H9 (cell line): ENCODE measurements at regions not wholly inside any gene's neighbourhood (a gene's known extent, or its start where the extent isn't known, plus 50 kb on each side); places are given as distances from the start of the nearest gene placed in this dataset.

Experiments used
- DNase-seq: peaks from one replicate; pipeline ENCODE4 v3.0.0-alpha.2; 2017
- H2AFZ ChIP-seq: one replicate; pipeline ENCODE4 v1.6.1; 2013; ENCODE audit warnings: mild to moderate bottlenecking, low read length, control low read depth, moderate library complexity
- H2AK5ac ChIP-seq: 2 replicates; pipeline ENCODE4 v1.6.1; 2013; ENCODE audit warnings: low read length, control low read depth, mixed read lengths; ENCODE audit not compliant: insufficient read length
- H2BK120ac ChIP-seq: one replicate; pipeline ENCODE4 v1.6.1; 2013; ENCODE audit warnings: low read depth, mild to moderate bottlenecking, low read length, control low read depth, inconsistent platforms; ENCODE audit not compliant: poor library complexity, severe bottlenecking
- H2BK12ac ChIP-seq: 2 replicates; pipeline ENCODE4 v1.6.1; 2013; ENCODE audit warnings: low read length, control low read depth, mixed read lengths, low read depth; ENCODE audit not compliant: insufficient read length
- H2BK15ac ChIP-seq: 2 replicates; pipeline ENCODE4 v1.6.1; 2013; ENCODE audit warnings: low read depth, low read length, control low read depth
- H2BK20ac ChIP-seq: one replicate; pipeline ENCODE4 v1.6.1; 2013; ENCODE audit warnings: low read depth, mild to moderate bottlenecking, low read length, control low read depth, inconsistent platforms; ENCODE audit not compliant: poor library complexity, severe bottlenecking
- H2BK5ac ChIP-seq: 2 replicates; pipeline ENCODE4 v1.6.1; 2013; ENCODE audit warnings: low read length, control low read depth, mixed read lengths; ENCODE audit not compliant: insufficient read length
- H3K14ac ChIP-seq: 2 replicates; pipeline ENCODE4 v1.6.1; 2013; ENCODE audit warnings: low read length, control low read depth; ENCODE audit not compliant: insufficient read depth
- H3K18ac ChIP-seq: 2 replicates; pipeline ENCODE4 v1.6.1; 2013; ENCODE audit warnings: low read depth, mild to moderate bottlenecking, mixed read lengths, low read length, control low read depth; ENCODE audit not compliant: insufficient read length
- H3K23ac ChIP-seq: 2 replicates; pipeline ENCODE4 v1.6.1; 2013; ENCODE audit warnings: low read length, control low read depth, mixed read lengths, low read depth; ENCODE audit not compliant: insufficient read length
- H3K23me2 ChIP-seq: 2 replicates; pipeline ENCODE4 v1.6.1; 2013; ENCODE audit warnings: low read depth, mild to moderate bottlenecking, mixed read lengths, low read length, control low read depth; ENCODE audit not compliant: insufficient read length, poor library complexity, severe bottlenecking
- H3K27ac ChIP-seq: 2 replicates; pipeline ENCODE4 v1.5.1; 2013; ENCODE audit warnings: low read length, control low read depth, mixed read lengths, low read depth; ENCODE audit not compliant: insufficient read length
- H3K27me3 ChIP-seq: 2 replicates; pipeline ENCODE4 v1.6.1; 2013; ENCODE audit warnings: low read length, control low read depth, inconsistent platforms; ENCODE audit not compliant: insufficient read depth
- H3K4ac ChIP-seq: 2 replicates; pipeline ENCODE4 v1.6.1; 2013; ENCODE audit warnings: low read depth, mild to moderate bottlenecking, control low read depth, inconsistent platforms, low read length, moderate library complexity
- H3K4me1 ChIP-seq: 2 replicates; pipeline ENCODE4 v1.6.1; 2013; ENCODE audit warnings: low read length, control low read depth, inconsistent platforms; ENCODE audit not compliant: insufficient read depth
- H3K4me2 ChIP-seq: 2 replicates; pipeline ENCODE4 v1.6.1; 2013; ENCODE audit warnings: low read length, control low read depth, mixed read lengths; ENCODE audit not compliant: insufficient read length, insufficient read depth
- H3K56ac ChIP-seq: 2 replicates; pipeline ENCODE4 v1.6.1; 2013; ENCODE audit warnings: low read depth, mild to moderate bottlenecking, mixed read lengths, low read length, control low read depth; ENCODE audit not compliant: insufficient read length
- H3K79me1 ChIP-seq: 2 replicates; pipeline ENCODE4 v1.6.1; 2013; ENCODE audit warnings: low read depth, mild to moderate bottlenecking, moderate library complexity, low read length, control low read depth, inconsistent platforms; ENCODE audit not compliant: insufficient read depth, poor library complexity, severe bottlenecking
- H3K79me2 ChIP-seq: 2 replicates; pipeline ENCODE4 v1.6.1; 2013; ENCODE audit warnings: low read length, control low read depth, inconsistent platforms; ENCODE audit not compliant: insufficient read depth
- H3K9ac ChIP-seq: 2 replicates; pipeline ENCODE4 v1.6.1; 2013; ENCODE audit warnings: low read length, control low read depth, mixed read lengths; ENCODE audit not compliant: insufficient read length; ENCODE audit errors: extremely low read depth
- H3K9me3 ChIP-seq: one replicate; pipeline ENCODE4 v1.6.1; 2013; ENCODE audit warnings: low read depth, low read length, inconsistent platforms; ENCODE audit not compliant: control insufficient read depth
- H3T11ph ChIP-seq: one replicate; pipeline ENCODE4 v1.6.1; 2013; ENCODE audit warnings: mild to moderate bottlenecking, low read length, control low read depth, inconsistent platforms
- H4K20me1 ChIP-seq: one replicate; pipeline ENCODE4 v1.6.1; 2013; ENCODE audit not compliant: control insufficient read depth, insufficient read length, insufficient read depth
- H4K5ac ChIP-seq: 2 replicates; pipeline ENCODE4 v1.6.1; 2013; ENCODE audit warnings: low read depth, mild to moderate bottlenecking, mixed read lengths, low read length, control low read depth; ENCODE audit not compliant: insufficient read length
- H4K8ac ChIP-seq: replicated peaks from 2 replicates; pipeline ENCODE4 v1.6.1; 2013; ENCODE audit warnings: low read length, control low read depth, mixed read lengths, low read depth; ENCODE audit not compliant: insufficient read length
- H4K91ac ChIP-seq: 2 replicates; pipeline ENCODE4 v1.6.1; 2013; ENCODE audit warnings: low read depth, mild to moderate bottlenecking, moderate library complexity, mixed read lengths, low read length, control low read depth; ENCODE audit not compliant: insufficient read length
- H3K27ac Mint-ChIP-seq, 3 experiments: 2 replicates in 2 of 3; 3 replicates in 1 of 3; pipeline ENCODE4 v1.8.0; 2020 to 2021; ENCODE audit warnings: mixed read lengths in 3 of 3, mild to moderate bottlenecking in 1 of 3, moderate library complexity in 1 of 3
- H3K27me3 Mint-ChIP-seq: 2 replicates; pipeline ENCODE4 v1.8.0; 2021; ENCODE audit warnings: low read depth, mild to moderate bottlenecking, moderate library complexity, mixed read lengths
- H3K36me3 Mint-ChIP-seq, 3 experiments: 2 replicates in 2 of 3; 3 replicates in 1 of 3; pipeline ENCODE4 v1.8.0; 2020 to 2021; ENCODE audit warnings: low read depth in 3 of 3, mixed read lengths in 3 of 3; ENCODE audit not compliant: insufficient read depth in 1 of 3
- H3K4me1 Mint-ChIP-seq, 2 experiments: 2 replicates each; pipeline ENCODE4 v1.8.0; 2020; ENCODE audit warnings: mixed read lengths in 2 of 2
- H3K4me3 Mint-ChIP-seq, 2 experiments: 2 replicates in 1 of 2; 3 replicates in 1 of 2; pipeline ENCODE4 v1.8.0; 2020 to 2021; ENCODE audit warnings: mild to moderate bottlenecking in 2 of 2, mixed read lengths in 2 of 2, moderate library complexity in 1 of 2
- H3K9me3 Mint-ChIP-seq, 2 experiments: 2 replicates in 1 of 2; 3 replicates in 1 of 2; pipeline ENCODE4 v1.8.0; 2020; ENCODE audit warnings: mild to moderate bottlenecking in 2 of 2, mixed read lengths in 2 of 2, moderate library complexity in 1 of 2
- WGBS: extraction: QIAGEN DNeasy Blood & Tissue Kit; methylation state at CpG from one replicate; pipeline ENCODE4 v1.1.7; 2013; ENCODE audit warnings: missing lambda C conversion rate, low lambda C conversion rate, mixed read lengths; ENCODE audit not compliant: insufficient read length; ENCODE audit errors: extremely low coverage; 5-methylcytosine and 5-hydroxymethylcytosine counted together
- TF ChIP-seq, protein P1 (sequence below): fragments of 200-600 bp; sonication (generic); conservative IDR thresholded peaks from 3 replicates; pipeline ENCODE4 v1.8.0; 2021; ENCODE audit warnings: antibody characterized with exemption, mild to moderate bottlenecking

DNA sequence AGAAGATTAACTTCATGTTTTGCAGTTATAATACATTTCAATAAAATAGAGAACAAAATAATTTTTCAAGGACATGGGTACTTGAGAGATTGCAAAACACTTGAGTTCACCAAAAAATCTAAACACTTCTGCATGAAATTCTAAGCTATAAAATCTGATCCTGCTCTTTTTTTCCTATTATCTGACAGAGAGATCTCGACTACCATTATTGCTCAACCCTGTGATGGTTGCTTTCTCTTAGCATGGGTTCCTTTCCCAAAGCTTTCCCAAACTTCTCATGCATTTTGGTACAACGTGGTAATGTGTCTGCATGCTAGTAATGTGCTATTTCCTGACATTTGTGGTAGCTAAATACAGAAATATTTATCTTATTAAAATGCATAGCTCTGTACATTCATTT, 1243.1 kb upstream of the ADGRB3 start:
- no peak overlapping the region for H2AFZ ChIP-seq
- H2BK12ac ChIP-seq, result no peak overlapping the region
- H3K9ac ChIP-seq, result no peak overlapping the region
- no peaks in the 10 kb centered on the region for H3K23me2 ChIP-seq
- H3K56ac ChIP-seq, result no peak overlapping the region
- H3K14ac ChIP-seq, result no peak overlapping the region
- no CpG with 5 or more reads among the region's 2 CpGs for WGBS
- H3K27me3 ChIP-seq, result no peaks in the 10 kb centered on the region
- Mint-ChIP-seq H3K27ac (no peak overlapping the region), H3K36me3 (peaks cover 6 to 17% (median 13%) of the 10 kb centered on the region in 3 experiments; a peak in 5 of 7 replicates), H3K27me3 (no peaks in the 10 kb centered on the region), H3K4me3 (no peak overlapping the region), H3K9me3 (peaks cover 18% of the 10 kb centered on the region in 2 experiments), H3K4me1 (no peaks in the 10 kb centered on the region)
- H2BK5ac ChIP-seq, result no peak overlapping the region
- no peaks in the 10 kb centered on the region for H3K79me1 ChIP-seq
- no peak overlapping the region for H2BK15ac ChIP-seq
- no peaks in the 10 kb centered on the region for H3K9me3 ChIP-seq
- no peak overlapping the region for H2AK5ac ChIP-seq
- no peak overlapping the region for H2BK20ac ChIP-seq
- H4K8ac ChIP-seq, result no peak overlapping the region
- no peak overlapping the region for H4K91ac ChIP-seq
- DNase-seq, result no peak
- no peaks in the 10 kb centered on the region for H3K79me2 ChIP-seq
- H3K4ac ChIP-seq, result no peak overlapping the region
- H4K20me1 ChIP-seq, result no peaks in the 10 kb centered on the region
- H2BK120ac ChIP-seq, result no peak overlapping the region
- TF ChIP-seq, protein P1, sequence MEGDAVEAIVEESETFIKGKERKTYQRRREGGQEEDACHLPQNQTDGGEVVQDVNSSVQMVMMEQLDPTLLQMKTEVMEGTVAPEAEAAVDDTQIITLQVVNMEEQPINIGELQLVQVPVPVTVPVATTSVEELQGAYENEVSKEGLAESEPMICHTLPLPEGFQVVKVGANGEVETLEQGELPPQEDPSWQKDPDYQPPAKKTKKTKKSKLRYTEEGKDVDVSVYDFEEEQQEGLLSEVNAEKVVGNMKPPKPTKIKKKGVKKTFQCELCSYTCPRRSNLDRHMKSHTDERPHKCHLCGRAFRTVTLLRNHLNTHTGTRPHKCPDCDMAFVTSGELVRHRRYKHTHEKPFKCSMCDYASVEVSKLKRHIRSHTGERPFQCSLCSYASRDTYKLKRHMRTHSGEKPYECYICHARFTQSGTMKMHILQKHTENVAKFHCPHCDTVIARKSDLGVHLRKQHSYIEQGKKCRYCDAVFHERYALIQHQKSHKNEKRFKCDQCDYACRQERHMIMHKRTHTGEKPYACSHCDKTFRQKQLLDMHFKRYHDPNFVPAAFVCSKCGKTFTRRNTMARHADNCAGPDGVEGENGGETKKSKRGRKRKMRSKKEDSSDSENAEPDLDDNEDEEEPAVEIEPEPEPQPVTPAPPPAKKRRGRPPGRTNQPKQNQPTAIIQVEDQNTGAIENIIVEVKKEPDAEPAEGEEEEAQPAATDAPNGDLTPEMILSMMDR, result no peak
- H3K4me1 ChIP-seq, result no peaks in the 10 kb centered on the region
- no peak overlapping the region for H4K5ac ChIP-seq
- no peak overlapping the region for H3T11ph ChIP-seq
- H3K4me2 ChIP-seq, result no peak overlapping the region
- H3K23ac ChIP-seq, result no peak overlapping the region
- no peak overlapping the region for H3K27ac ChIP-seq
- no peak overlapping the region for H3K18ac ChIP-seq
